SKM-1 treated with dmso at 0.1 percent for 144 hours (cell line): ENCODE measurements at regions not wholly inside any gene's neighbourhood (a gene's known extent, or its start where the extent isn't known, plus 50 kb on each side); places are given as distances from the start of the nearest gene placed in this dataset.
"Not testable (repeated sequence)": the region's sequence is repeated elsewhere in the genome, so short reads cannot be mapped to it uniquely, and the experiment has no call there.

ENCODE experiments used
- DNase-seq: peaks from one replicate; lab custom pipeline; 2025; ENCODE audit not compliant: unreplicated experiment; lab: John Stamatoyannopoulos, UW

DNA sequence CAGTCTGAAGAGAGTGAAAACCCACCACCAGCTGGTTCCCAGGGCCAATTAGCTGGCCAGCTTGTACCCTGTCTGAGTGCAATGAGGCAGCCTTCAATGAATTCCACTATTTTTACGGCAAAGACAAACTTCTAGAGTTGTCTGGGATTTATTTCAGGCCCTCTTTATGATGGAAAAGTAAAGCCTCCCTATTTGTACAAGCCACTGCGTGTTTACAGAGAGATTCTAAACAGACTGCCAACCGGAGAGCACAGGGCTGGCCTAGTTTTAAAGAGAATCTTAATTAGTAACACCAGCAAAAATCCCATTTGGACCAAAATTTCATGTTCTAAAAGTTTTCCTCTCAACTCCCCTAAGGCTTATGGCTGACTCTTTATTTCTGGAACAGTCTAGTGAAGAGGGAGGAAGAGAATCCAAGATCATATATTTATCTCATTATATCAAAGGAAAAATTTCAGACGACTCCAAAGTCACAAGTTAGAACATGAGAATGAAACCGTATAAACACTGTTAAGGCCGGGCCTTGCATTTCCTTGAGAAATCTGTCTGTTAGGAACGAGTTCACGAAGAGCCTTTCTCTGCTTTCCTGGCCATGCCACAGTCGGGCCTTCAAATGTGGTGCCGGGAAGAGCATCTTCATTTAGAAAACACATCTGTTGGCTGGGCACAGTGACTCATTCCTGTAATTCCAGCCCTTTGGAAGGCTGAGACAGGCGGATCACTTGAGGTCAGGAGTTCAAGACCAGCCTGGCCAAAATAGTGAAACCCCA, 724.6 kb upstream of the NRP1 start:
- DNase-seq, result no peak

DNA sequence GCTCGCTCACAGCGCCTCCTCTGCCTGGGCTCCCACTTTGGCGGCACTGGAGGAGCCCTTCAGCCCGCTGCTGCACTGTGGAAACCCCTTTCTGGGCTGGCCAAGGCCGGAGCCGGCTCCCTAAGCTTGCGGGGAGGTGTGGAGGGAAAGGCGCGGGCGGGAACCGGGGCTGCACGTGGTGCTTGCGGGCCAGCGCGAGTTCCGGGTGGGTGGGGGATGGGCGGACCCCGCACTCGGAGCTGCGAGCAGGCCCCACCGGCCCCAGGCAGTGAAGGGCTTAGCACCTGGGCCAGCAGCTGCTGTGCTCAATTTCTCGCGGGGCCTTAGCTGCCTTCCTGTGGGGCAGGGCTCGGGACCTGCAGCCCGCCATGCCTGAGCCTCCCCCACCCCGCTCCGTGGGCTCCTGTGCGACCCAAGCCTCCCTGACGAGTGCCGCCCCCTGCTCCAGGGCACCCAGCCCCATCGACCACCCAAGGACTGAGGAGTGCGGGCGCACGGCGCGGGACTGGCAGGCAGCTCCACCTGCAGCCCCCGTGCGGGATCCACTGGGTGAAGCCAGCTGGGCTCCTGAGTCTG, 721.0 kb upstream of the NRP1 start:
- DNase-seq, result not testable (repeated sequence)

DNA sequence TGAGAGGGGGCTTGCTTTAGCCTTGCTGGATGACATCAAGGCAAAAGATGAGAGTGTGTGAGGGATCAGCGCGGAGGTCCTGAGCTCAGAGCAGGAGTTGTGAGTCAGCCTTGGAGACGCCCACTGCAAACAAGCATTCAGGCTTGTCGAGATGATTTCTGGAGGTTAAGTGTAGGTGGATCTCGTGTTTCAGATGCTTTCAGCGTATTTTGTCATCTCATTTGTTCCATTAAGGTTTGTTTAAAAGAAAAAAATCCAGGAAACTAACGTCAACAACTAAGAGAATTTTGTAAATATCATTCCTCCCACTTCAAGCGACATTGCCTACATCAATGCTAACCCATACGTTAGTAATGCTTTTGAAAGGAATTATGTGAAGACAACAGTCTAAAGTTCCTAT, 715.4 kb upstream of the NRP1 start:
- DNase-seq, result no peak

DNA sequence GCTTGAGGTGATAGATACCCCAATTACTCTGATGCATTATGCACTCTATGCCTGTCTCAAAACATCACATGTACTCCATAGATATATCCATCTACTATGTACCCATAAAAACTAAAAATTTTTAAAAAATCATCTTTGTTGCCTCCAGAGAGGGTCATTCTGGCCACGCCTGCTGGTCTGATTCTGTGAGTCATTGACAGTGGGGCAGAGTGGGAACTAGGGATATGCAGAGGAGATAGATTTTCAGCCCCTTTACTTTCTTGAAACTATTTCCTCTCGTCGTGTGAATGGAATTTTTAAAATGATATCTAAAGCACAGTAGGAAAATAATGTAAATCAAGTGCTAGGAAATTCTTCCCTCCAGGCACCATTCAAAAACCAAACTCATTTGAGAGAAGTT, 715.0 kb upstream of the NRP1 start:
- DNase-seq, result no peak

DNA sequence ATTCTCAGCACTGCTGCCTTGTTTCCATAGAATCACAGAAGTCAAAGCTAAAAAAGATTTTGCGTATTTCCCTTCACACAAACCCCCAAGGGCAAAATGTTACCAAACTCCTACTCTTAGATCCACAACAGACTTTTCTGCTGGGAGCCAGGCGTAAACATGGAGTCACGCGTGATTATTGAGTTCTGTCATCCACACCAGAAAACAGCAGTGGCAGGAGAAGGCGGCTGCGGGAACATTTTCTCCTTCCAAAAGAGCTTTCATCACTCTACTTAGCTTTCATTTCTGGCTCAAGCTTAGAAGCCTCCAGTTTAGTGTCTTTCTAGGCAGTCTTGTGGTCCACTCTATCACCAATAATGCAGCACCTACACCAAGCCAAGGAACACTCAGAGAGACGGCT, 712.9 kb upstream of the NRP1 start:
- DNase-seq, result no peak

DNA sequence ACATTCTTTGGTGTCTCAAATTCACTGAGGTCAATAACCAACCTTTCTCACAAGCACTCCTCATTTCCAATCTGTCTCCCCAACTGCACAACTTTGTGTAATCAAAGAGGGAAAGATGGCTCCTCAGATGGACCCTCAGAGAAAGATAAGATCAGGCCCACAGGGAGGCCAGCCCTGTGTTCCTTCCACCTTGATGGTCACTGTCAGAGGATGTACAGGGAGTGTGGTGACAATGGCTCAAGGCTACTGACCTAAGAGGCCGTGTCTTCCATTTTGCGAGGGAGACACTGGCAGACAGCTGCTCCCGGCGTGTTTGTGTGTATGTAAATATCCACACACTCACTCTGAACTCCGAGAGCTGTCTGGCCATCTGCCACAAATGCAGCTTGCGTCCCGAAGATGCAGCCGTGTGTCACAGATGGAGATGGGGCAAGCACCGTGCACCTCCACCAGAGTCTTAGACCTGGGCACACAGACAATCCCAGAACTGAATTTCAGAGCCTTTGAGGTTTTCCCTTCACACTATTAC, 712.1 kb upstream of the NRP1 start:
- DNase-seq, result no peak

DNA sequence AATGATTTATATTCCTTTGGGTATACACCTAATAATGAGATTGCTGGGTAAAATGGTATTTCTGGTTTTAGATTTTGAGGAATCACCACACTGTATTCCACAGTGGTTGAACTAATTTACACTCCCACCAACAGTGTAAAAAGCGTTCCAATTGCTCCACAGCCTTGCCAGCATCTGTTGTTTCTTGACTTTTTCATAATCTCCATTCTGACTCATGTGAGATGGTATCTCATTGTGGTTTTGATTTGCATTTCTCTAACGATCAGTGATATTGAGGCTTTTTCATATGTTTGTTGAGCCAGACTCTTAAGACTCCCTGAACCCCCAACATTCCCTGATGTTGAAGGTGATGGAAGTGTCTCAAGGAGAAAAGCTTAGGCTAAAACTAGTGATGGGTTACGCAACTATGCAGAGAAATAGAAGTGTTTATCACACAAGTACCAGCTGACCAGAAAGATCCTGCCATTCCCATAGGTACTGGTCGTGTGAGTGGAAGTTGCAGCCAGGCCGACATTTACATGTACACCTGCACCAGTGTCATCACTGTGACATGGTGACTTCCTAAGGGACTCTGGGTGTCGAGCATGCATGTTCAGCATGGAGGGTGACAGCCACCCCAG, 711.2 kb upstream of the NRP1 start:
- no peak for DNase-seq

DNA sequence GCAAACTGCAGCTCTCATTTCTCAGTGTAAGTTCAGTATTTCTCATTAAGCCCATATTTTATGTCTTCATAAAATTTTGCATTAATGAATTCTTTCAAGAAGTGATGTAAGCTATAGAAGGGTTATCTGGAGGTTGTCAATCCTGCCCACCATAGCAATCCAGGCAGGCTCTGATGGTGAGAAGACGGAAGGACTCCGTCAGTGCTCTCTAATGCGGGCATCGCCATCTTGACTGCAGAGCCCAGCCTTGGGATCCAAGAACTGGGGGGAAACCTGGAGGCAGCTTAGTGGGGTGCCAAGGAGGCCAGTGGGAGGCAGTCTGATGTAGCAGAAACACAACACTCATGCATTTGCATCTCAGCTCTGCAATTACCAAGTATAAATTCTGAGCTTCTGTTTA, 707.4 kb upstream of the NRP1 start:
- no peak for DNase-seq

DNA sequence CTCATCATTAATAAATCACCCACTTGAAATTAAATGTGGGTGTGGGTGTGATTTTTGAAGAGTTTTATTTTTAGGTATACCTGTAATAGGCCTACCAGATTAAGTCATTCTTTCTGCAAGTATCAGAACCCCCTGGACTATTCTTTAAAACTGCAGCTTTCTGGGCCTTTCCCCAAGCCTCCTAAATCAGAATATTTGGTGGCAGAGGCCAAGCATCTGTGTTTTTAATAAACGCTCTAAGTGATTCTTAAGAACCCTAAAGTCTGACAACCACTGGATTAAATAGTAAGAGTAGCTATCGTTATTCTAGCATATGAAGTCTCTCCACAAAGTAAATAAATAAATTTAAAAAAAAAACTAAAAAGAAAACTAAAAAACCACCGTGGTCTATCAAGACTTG, 703.0 kb upstream of the NRP1 start:
- DNase-seq, result no peak

DNA sequence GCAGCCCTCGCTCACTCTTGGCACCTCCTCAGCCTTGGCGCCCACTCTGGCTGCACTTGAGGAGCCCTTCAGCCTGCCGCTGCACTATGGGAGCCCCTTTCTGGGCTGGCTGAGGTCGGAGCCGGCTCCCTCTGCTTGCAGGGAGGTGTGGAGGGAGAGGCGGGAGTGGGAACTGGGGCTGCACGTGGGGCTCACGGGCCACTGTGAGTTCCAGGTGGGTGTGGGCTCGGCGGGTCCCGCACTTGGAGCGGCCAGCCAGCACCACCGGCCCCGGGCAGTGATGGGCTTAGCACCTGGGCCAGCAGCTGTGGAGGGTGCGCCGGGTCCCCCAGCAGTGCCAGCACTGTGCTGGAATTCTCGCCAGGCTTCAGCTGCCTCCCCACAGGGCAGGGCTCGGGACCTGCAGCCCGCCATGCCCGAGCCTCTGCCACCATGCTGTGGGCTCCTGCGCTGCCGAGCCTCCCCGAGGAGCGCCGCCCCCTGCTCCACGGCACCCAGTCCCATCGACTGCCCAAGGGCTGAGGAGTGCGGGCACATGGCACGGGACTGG, 700.8 kb upstream of the NRP1 start:
- not testable (repeated sequence) for DNase-seq

DNA sequence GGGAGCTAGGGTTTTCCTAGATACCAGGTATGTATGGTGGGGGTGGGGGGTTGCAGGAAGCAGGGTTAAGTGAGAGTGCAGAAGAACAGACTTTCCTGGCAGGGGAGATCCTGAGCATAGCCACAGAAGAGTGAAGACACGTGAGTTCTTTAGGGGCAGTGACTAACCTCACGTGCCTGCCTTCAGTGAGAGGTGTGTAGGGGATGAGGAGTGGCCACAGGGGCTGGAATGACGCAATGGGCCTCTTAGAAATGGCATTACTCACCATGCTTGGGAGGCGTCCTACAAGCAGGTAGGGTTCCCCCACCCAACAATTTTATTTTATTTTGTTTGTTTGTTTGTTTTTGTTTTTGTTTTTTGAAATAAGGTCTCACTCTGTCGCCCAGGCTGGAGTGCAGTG, 698.6 kb upstream of the NRP1 start:
- no peak for DNase-seq

DNA sequence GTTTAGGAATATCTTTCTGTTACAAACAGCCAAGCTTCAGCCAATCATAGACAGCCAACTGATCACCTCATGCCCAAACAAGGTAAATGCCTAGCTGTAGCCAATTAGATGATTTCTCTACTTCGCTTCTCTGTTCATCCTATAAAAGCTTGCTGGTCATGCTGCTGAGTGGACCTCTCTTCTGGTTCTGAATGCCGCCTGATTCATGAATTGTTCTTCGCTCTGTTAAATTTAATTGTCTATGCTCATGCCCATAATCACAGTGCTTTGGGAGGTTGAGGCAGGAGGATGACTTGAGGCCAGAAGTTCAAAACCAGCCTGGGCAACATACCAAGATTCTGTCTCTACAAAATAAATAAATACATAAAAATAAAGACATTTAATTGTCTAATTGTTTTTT, 698.1 kb upstream of the NRP1 start:
- DNase-seq, result no peak

DNA sequence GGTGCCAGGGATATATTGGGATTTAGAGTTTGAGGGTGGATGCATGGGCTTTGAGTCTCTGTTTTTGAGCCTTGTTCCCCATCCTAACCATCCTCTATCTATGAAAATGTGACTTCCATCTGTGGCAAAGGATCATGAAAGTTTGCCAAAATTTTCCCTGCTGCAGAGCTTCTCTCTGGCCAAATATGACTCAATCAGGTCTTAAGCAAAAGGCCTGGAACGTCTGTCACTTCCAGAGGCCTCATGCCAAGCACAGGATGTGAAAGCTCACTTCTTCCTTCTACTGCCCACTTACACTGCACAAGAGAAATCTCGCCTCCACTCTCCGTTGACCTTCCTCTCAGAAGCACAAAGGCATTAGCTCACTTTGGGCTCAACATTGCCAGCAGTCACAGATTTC, 696.9 kb upstream of the NRP1 start:
- DNase-seq, result no peak

DNA sequence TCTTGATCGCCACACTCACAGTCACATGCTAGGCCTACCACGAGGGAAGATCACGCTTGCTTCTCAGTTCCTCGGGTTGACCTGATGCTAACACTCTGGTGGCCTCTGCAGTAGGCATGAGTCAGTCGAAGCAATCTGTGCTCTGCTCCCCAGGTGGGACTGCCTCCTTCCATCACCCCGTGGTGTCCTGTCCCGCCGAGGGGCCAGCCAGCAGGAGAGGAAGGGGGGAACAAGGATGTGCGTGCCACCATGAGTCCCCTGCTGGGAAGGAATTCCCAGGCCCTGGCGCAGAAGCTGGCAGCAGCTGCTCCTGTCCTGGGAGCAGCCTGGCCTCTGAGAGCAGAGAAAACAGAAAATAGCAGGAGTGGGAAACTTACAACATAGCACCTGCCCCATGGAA, 695.0 kb upstream of the NRP1 start:
- DNase-seq, result no peak

DNA sequence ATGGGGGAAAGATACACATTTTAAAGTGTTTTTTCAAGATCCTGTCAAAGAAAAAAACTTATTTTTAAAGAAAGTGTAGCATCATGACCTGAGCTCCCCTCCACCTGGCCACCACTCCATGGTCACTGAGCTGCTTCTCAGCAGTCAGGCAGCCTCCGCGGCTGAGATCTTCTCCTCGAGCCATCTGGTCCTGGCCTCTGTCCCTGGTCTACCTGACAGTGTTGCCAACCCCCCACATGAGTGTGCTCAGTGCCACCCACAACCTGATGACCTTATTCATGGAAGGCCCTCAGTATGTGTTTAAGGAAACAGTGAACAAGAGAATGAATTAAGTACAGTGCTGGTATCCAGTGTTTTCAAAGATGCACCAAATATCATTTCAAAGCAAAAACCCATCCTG, 694.5 kb upstream of the NRP1 start:
- DNase-seq, result no peak

DNA sequence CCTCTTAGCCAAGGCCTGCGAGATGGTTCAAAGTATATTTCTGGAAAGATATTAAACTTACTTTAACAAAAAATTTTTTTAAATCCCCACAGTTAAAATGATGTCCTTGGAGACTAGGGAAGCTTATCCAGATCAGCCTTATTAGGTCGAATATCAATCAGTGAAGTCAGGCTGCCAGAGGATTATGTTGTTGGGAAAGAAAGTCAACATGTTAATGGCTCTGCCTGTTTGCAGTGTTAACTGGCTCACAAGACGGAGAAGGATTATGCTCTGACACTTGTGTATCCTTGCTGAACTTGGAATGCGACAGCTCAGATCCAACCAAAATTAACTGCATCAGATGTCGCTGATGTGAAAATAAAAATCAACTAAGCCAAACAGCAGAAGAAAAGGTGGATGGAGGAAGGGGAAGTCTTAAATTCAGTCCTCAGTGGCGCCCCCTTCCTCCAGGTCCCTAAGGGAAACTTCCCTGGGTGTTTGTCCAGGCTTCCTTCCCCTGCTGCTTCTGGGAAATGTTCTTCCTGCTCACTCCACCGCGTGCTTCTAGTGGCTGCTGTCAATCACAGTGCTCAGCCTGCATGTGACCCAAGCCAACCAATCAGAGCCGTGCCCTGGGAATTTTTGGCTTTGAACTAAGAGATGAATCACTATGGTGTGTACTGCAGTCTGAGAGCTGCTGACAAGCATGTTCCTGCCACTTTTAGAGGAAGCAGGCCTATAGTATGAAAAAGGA, 690.4 kb upstream of the NRP1 start:
- no peak for DNase-seq

DNA sequence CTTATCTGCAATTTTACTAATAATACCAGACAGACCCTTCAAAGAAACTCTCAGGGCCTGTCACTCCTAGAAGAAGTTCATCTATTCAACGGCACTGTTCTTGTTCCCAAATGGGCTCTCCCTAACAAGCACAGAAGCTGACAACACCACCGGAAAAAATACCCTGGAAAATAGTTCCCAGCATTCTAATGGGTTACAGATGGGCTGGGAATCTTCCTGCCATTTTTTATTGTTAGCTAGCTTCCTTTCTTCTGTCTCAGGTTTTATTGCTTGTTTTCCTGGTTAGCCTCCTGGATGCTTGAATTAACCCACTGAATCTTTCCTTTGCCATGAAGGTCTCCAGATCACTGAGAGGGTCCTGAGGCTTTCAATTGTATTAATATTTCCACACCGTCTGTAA, 689.8 kb upstream of the NRP1 start:
- DNase-seq, result no peak

DNA sequence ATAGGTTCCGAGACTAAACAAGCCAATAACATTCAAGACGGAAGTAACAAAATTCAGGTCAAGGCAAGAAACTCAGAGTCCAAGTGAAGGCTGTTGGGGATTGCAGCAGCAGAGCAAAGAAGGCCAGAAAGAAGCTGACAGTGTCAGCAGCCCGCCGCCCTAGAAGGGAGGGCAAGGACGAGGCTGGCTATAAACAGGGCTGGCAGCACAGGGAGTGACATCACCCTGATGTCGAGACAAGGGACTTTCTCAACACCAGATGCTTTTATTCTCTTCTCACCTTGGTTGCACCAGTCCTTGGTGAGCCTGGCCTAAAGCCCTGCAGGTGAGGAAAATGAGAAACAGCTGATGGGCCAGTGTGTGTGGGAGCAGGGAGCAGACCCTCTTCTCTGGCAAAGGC, 687.7 kb upstream of the NRP1 start:
- no peak for DNase-seq

DNA sequence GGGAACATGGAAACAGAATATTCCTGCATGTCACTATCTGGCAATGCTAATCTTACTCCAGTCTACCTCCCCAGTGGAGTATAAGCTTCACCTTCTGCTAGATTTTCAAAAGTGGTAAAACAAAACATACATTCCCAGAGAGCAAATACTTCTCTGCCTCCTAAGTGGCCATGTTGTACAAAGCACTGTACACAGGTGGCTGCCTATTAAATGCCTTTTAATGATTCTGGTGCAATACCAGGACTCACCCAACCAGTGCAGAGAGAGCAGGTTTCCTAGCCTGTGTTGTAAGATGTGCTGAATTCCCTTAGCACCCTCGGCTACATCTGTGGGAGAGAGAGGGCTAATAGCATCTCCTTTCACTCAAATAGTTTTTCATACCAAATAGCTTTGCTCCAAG, 684.3 kb upstream of the NRP1 start:
- no peak for DNase-seq

DNA sequence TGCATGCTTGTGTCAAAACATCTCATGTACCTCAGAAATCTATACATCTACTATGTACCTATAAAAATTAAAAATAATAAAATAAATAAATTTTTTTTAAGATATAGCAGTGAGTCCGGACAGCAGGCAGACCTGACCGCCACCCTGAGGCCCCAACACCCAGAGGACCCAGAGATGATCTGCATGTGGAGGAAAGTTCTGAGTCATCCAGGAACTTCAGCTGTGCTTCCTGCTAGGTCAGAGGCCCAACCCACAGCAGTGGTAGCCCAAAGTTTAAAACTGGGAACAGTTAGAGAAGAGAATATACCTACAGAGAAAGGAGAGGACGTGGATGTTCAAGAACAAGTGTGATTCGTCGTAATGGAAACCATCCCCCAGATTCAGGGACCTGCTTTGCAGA, 683.7 kb upstream of the NRP1 start:
- no peak for DNase-seq

DNA sequence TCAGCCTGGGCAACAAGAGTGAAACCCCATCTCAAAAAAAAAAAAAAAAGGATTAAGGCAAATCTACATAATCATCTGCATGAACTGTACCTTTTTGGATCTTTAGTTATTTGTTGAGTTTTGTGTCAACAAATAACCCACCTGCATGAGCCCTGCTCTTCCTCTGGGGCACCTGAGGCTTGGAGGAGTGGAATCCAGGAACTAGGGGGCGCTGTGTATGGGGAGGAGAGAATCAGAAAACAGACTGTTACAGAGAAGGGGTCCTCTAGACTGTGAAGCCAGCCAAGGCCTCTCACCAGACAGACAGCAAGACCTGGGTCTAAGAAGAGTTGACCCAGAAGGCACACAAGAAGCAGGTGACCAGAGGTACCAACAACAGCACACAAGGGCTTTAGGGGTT, 682.8 kb upstream of the NRP1 start:
- DNase-seq, result no peak

DNA sequence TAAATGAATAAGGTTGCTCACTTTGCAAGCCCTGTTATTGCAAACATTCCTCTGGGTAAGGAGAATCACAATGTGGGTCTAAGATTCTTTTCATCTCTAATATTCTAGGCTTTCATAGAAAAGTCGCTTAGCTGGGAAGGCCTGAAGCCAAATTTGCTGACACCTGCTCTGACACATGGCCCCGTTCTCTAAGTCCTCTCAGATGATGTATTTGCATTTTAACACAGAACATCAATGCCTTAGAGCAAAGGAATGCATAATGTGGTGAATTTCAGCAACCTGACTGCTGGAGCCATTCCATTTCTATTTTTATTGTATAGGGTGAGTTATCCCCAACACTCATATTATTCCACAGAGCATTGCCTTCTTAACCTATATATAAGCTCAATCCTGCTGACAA, 682.1 kb upstream of the NRP1 start:
- no peak for DNase-seq
